ENCODE measurements at regions not wholly inside any gene's neighbourhood (a gene's known extent, or its start where the extent isn't known, plus 50 kb on each side); places are given as distances from the start of the nearest gene placed in this dataset.

DNA sequence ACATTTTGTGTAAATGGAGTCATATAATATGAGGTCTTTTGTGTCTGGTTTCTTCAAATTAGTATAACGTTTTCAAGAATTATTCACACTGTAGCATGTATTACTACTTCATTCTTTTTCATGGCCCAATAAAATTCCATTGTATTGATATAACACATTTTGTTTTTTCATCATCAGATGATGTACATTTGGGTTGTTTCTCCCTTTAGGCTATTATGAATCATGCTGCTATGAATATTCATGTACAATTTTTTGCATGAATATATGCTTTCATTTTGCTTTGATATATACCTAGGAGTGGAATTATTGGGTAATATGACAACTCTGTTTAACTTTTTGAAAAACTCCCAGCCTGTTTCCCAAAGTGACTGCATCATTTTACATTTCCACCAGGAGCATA, 220.2 kb downstream of the NR4A2 start:
- Histone ChIP-seq H3K4me3 (no peak overlapping the region), H3K27ac (no peak overlapping the region), H3K9me3 (no peaks in the 10 kb centered on the region), H3K9ac (ENCODE audit: low read depth in 2 of 2, low read length in 2 of 2) (no peak overlapping the region), H3K27me3 (no peaks in the 10 kb centered on the region), H3K4me1 (no peaks in the 10 kb centered on the region), H3K36me3 (no peaks in the 10 kb centered on the region)
- intact Hi-C loops (cut with DNase I) = no loop called here
- no peak for DNase-seq
- TF ChIP-seq CTCF (IDR thresholded peaks at IDR 0.05) = no peak

GRCh38 chr2:156110890-156111289, 221.6 kb downstream of the NR4A2 start:
- no peak for TF ChIP-seq CTCF (IDR thresholded peaks at IDR 0.05)
- no peaks in the 10 kb centered on the region for H3K4me1 ChIP-seq
- H3K4me3 ChIP-seq = no peak overlapping the region
- peak; percentile 45 for DNase-seq
- intact Hi-C loops (cut with DNase I) = no loop called here
- no peaks in the 10 kb centered on the region for H3K36me3 ChIP-seq
- H3K9me3 ChIP-seq = no peaks in the 10 kb centered on the region
- H3K27me3 ChIP-seq = no peaks in the 10 kb centered on the region
- H3K9ac ChIP-seq (ENCODE audit: low read depth in 2 of 2, low read length in 2 of 2) = no peak overlapping the region
- no peak overlapping the region for H3K27ac ChIP-seq

- Histone ChIP-seq H3K27me3 (no peaks in the 10 kb centered on the region), H3K36me3 (no peaks in the 10 kb centered on the region), H3K4me1 (no peaks in the 10 kb centered on the region), H3K9me3 (no peaks in the 10 kb centered on the region), H3K4me3 (no peak overlapping the region), H3K27ac (no peak overlapping the region), H3K9ac (ENCODE audit: low read depth in 2 of 2, low read length in 2 of 2) (no peak overlapping the region)
- intact Hi-C loops (cut with DNase I) = no loop called here
- TF ChIP-seq CTCF (IDR thresholded peaks at IDR 0.05) = no peak
- no peak for DNase-seq
These were observed 233.1 kb downstream of the NR4A2 start for GRCh38 chr2:156099382-156099781.

DNA sequence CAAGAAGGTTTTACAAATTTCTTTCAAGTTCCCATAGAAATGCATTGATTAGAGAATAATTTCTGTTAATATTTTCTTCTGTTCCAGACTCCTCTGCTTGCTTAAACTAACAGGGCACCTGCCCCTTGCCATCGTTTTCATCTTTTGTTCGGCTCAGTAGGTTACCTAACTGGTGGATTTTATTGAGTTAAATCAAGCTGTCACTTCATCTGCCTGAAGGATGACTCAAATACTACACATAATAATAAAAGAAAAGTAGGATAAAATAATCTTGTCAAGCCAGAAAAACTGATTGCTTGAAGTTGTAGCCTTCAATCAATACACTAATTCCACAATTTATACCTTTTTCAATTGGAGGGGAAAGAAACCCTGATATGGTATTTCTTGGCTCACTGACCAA, 234.0 kb downstream of the NR4A2 start:
- DNase-seq = no peak
- intact Hi-C loops (cut with DNase I) = no loop called here
- Histone ChIP-seq H3K36me3 (no peaks in the 10 kb centered on the region), H3K27me3 (no peaks in the 10 kb centered on the region), H3K9ac (ENCODE audit: low read depth in 2 of 2, low read length in 2 of 2) (no peak overlapping the region), H3K4me1 (no peaks in the 10 kb centered on the region), H3K4me3 (no peak overlapping the region), H3K27ac (no peak overlapping the region), H3K9me3 (no peaks in the 10 kb centered on the region)
- TF ChIP-seq CTCF (IDR thresholded peaks at IDR 0.05) = no peak

- Histone ChIP-seq H3K9me3 (no peaks in the 10 kb centered on the region), H3K27ac (no peak overlapping the region), H3K9ac (ENCODE audit: low read depth in 2 of 2, low read length in 2 of 2) (no peak overlapping the region), H3K27me3 (no peaks in the 10 kb centered on the region), H3K4me1 (no peaks in the 10 kb centered on the region), H3K4me3 (no peak overlapping the region), H3K36me3 (no peaks in the 10 kb centered on the region)
- no peak for TF ChIP-seq CTCF (IDR thresholded peaks at IDR 0.05)
- intact Hi-C loops (cut with DNase I) = no loop called here
- DNase-seq = no peak
These were observed 243.9 kb downstream of the NR4A2 start for GRCh38 chr2:156088587-156088986.

DNA sequence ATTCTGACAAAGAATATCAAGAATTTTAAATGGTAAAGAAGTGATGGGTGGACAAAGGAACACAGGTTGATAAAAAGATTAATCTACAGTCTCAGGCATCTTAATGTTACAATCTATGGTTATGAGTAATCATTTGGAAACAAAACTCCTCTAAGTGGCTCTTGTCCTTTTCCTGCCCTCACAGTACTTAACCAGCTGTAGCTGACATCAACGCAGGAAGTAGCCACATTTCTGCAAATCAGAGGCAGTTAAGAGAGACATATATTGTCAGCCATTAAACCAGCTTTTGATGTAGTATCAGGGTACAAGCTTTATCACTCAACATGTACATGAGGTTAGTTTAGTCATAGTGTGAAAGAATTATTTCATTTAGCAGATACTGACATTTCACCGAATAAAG, 244.6 kb downstream of the NR4A2 start:
- H3K27ac ChIP-seq = no peak overlapping the region

More for the DNA sequence above, 244.6 kb downstream of the NR4A2 start:
- no peaks in the 10 kb centered on the region for H3K36me3 ChIP-seq
- TF ChIP-seq CTCF (IDR thresholded peaks at IDR 0.05) = no peak
- no peaks in the 10 kb centered on the region for H3K27me3 ChIP-seq
- intact Hi-C loops (cut with DNase I) = no loop called here
- H3K4me1 ChIP-seq = no peaks in the 10 kb centered on the region
- H3K9me3 ChIP-seq = no peaks in the 10 kb centered on the region
- H3K9ac ChIP-seq (ENCODE audit: low read depth in 2 of 2, low read length in 2 of 2) = no peak overlapping the region
- DNase-seq = no peak
- H3K4me3 ChIP-seq = no peak overlapping the region
